ENCODE measurements at regions not wholly inside any gene's neighbourhood (a gene's known extent, or its start where the extent isn't known, plus 50 kb on each side); places are given as distances from the start of the nearest gene placed in this dataset.

GRCh38 chr7:94286111-94286510 lies 108.6 kb upstream of the COL1A2 start:
- TF ChIP-seq CTCF (IDR thresholded peaks at IDR 0.05) = no peak
- intact Hi-C loops (cut with micrococcal nuclease) = no loop called here
- DNase-seq = no peak
- Mint-ChIP-seq H3K4me1 (no peaks in the 10 kb centered on the region), H3K27me3 (ENCODE audit: low read depth in 2 of 2) (peaks cover 0 to 10% of the 10 kb centered on the region in 2 donors), H3K27ac (no peak overlapping the region), H3K36me3 (no peaks in the 10 kb centered on the region), H3K9me3 (peaks cover 0 to 6% of the 10 kb centered on the region in 2 donors), H3K4me3 (no peak overlapping the region)
- Histone ChIP-seq H3K4me1 (ENCODE audit: control insufficient read depth, insufficient read depth, low read length) (no peaks in the 10 kb centered on the region), H3K4me3 (ENCODE audit: low read length) (no peak overlapping the region), H3K36me3 (ENCODE audit: control insufficient read depth, insufficient read depth, low read length) (no peaks in the 10 kb centered on the region), H3K27ac (ENCODE audit: low read length) (no peak overlapping the region), H3K27me3 (ENCODE audit: control insufficient read depth, insufficient read depth, low read length) (no peaks in the 10 kb centered on the region), H3K9me3 (ENCODE audit: control insufficient read depth, insufficient read depth, low read length) (no peaks in the 10 kb centered on the region)
- 81% methylated on average over 1 of the region's 1 CpG for WGBS (ENCODE audit: insufficient coverage)
- ATAC-seq = no peak

- Mint-ChIP-seq H3K27me3 (ENCODE audit: low read depth in 2 of 2) (peaks cover 0 to 11% of the 10 kb centered on the region in 2 donors), H3K4me1 (no peaks in the 10 kb centered on the region), H3K36me3 (no peaks in the 10 kb centered on the region), H3K27ac (no peak overlapping the region), H3K4me3 (no peak overlapping the region), H3K9me3 (peaks cover 0 to 6% of the 10 kb centered on the region in 2 donors)
- DNase-seq = no peak
- TF ChIP-seq CTCF (IDR thresholded peaks at IDR 0.05) = no peak
- no peaks in the 10 kb centered on the region for H3K9me3 ChIP-seq (ENCODE audit: control insufficient read depth, insufficient read depth, low read length)
- H3K4me1 ChIP-seq (ENCODE audit: control insufficient read depth, insufficient read depth, low read length) = no peaks in the 10 kb centered on the region
- no peak overlapping the region for H3K4me3 ChIP-seq (ENCODE audit: low read length)
- H3K27me3 ChIP-seq (ENCODE audit: control insufficient read depth, insufficient read depth, low read length) = no peaks in the 10 kb centered on the region
- ATAC-seq = no peak
- intact Hi-C loops (cut with micrococcal nuclease) = no loop called here
- no peaks in the 10 kb centered on the region for H3K36me3 ChIP-seq (ENCODE audit: control insufficient read depth, insufficient read depth, low read length)
- WGBS (ENCODE audit: insufficient coverage) = 78% methylated on average over 1 of the region's 1 CpG
- no peak overlapping the region for H3K27ac ChIP-seq (ENCODE audit: low read length)
Measured at GRCh38 chr7:94288096-94288495, 106.6 kb upstream of the COL1A2 start.

GRCh38 chr7:94289071-94289470 lies 105.6 kb upstream of the COL1A2 start:
- H3K27me3 ChIP-seq (ENCODE audit: control insufficient read depth, insufficient read depth, low read length) = no peaks in the 10 kb centered on the region
- no peak for ATAC-seq
- TF ChIP-seq CTCF (IDR thresholded peaks at IDR 0.05) = no peak
- Mint-ChIP-seq H3K4me1 (no peaks in the 10 kb centered on the region), H3K27me3 (ENCODE audit: low read depth in 2 of 2) (peaks cover 0 to 11% of the 10 kb centered on the region in 2 donors), H3K27ac (no peak overlapping the region), H3K9me3 (peaks cover 0 to 6% of the 10 kb centered on the region in 2 donors), H3K36me3 (no peaks in the 10 kb centered on the region), H3K4me3 (no peak overlapping the region)
- no peaks in the 10 kb centered on the region for H3K9me3 ChIP-seq (ENCODE audit: control insufficient read depth, insufficient read depth, low read length)
- H3K4me3 ChIP-seq (ENCODE audit: low read length) = no peak overlapping the region
- no peaks in the 10 kb centered on the region for H3K4me1 ChIP-seq (ENCODE audit: control insufficient read depth, insufficient read depth, low read length)
- 17% methylated on average over 1 of the region's 1 CpG for WGBS (ENCODE audit: insufficient coverage)
- H3K27ac ChIP-seq (ENCODE audit: low read length) = no peak overlapping the region
- H3K36me3 ChIP-seq (ENCODE audit: control insufficient read depth, insufficient read depth, low read length) = no peaks in the 10 kb centered on the region
- intact Hi-C loops (cut with micrococcal nuclease) = no loop called here
- DNase-seq = no peak

GRCh38 chr7:94294471-94295131 lies 100.1 kb upstream of the COL1A2 start:
- H3K27ac Mint-ChIP-seq = no peak overlapping the region
- no peaks in the 10 kb centered on the region for H3K4me1 Mint-ChIP-seq
- no peak overlapping the region for H3K4me3 Mint-ChIP-seq
- Histone ChIP-seq H3K27ac (ENCODE audit: low read length) (no peak overlapping the region), H3K9me3 (ENCODE audit: control insufficient read depth, insufficient read depth, low read length) (no peaks in the 10 kb centered on the region), H3K36me3 (ENCODE audit: control insufficient read depth, insufficient read depth, low read length) (no peaks in the 10 kb centered on the region), H3K4me1 (ENCODE audit: control insufficient read depth, insufficient read depth, low read length) (no peaks in the 10 kb centered on the region), H3K27me3 (ENCODE audit: control insufficient read depth, insufficient read depth, low read length) (no peaks in the 10 kb centered on the region), H3K4me3 (ENCODE audit: low read length) (no peak overlapping the region)
- H3K27me3 Mint-ChIP-seq (ENCODE audit: low read depth in 2 of 2) = peaks cover 8 to 11% of the 10 kb centered on the region in 2 donors
- no peak for ATAC-seq
- H3K9me3 Mint-ChIP-seq = peaks cover 0 to 2% of the 10 kb centered on the region in 2 donors
- H3K36me3 Mint-ChIP-seq = no peaks in the 10 kb centered on the region
- DNase-seq = no peak
- intact Hi-C loops (cut with micrococcal nuclease) = no loop called here
- no peak for TF ChIP-seq CTCF (IDR thresholded peaks at IDR 0.05)
- 55% methylated on average over 6 of the region's 6 CpGs for WGBS (ENCODE audit: insufficient coverage)

Data from natural killer cell (primary cell).